Smooth muscle cell (in vitro differentiated cells): ENCODE measurements at regions not wholly inside any gene's neighbourhood (a gene's known extent, or its start where the extent isn't known, plus 50 kb on each side); places are given as distances from the start of the nearest gene placed in this dataset.

Experiments used
- DNase-seq: peaks from one replicate; lab custom pipeline; 2025; ENCODE audit not compliant: unreplicated experiment; lab: John Stamatoyannopoulos, UW
- H2AFZ ChIP-seq: fragments of 200-600 bp; sonication (generic); 2 replicates; pipeline ENCODE4 v1.6.0; 2016; ENCODE audit warnings: antibody characterized with exemption, low read depth, mild to moderate bottlenecking
- H3F3A ChIP-seq: fragments of 200-600 bp; sonication (generic); 2 replicates; pipeline ENCODE4 v1.6.0; 2017; ENCODE audit warnings: antibody characterized with exemption, low read depth
- H3K27ac ChIP-seq: fragments of 200-600 bp; sonication (generic); 2 replicates; pipeline ENCODE4 v1.5.1; 2016; ENCODE audit warnings: low read depth, mild to moderate bottlenecking
- H3K27me3 ChIP-seq: fragments of 200-600 bp; sonication (generic); 2 replicates; pipeline ENCODE4 v1.6.1; 2016; ENCODE audit warnings: low read depth, mild to moderate bottlenecking
- H3K36me3 ChIP-seq: fragments of 200-600 bp; sonication (generic); 2 replicates; pipeline ENCODE4 v1.5.1; 2016; ENCODE audit warnings: low read depth
- H3K4me1 ChIP-seq: fragments of 200-600 bp; sonication (generic); 2 replicates; pipeline ENCODE4 v1.5.1; 2016; ENCODE audit warnings: low read depth
- H3K4me2 ChIP-seq: fragments of 200-600 bp; sonication (generic); 2 replicates; pipeline ENCODE4 v1.6.0; 2016; ENCODE audit warnings: mild to moderate bottlenecking
- H3K4me3 ChIP-seq: fragments of 200-600 bp; sonication (generic); 2 replicates; pipeline ENCODE4 v1.5.1; 2016; ENCODE audit warnings: mild to moderate bottlenecking
- H3K79me2 ChIP-seq: fragments of 200-600 bp; sonication (generic); 2 replicates; pipeline ENCODE4 v1.6.0; 2016; ENCODE audit warnings: low read depth, mild to moderate bottlenecking
- H3K9ac ChIP-seq: fragments of 200-600 bp; sonication (generic); 2 replicates; pipeline ENCODE4 v1.6.0; 2016; ENCODE audit warnings: low read depth
- H3K9me3 ChIP-seq: fragments of 200-600 bp; sonication (generic); replicated peaks from 2 replicates; pipeline ENCODE4 v1.5.1; 2016; ENCODE audit warnings: low read depth
- H4K20me1 ChIP-seq: fragments of 200-600 bp; sonication (generic); 2 replicates; pipeline ENCODE4 v1.6.0; 2016; ENCODE audit warnings: low read depth
- WGBS: methylation state at CpG from one replicate; pipeline ENCODE4 v1.1.7; 2016; ENCODE audit warnings: low lambda C conversion rate; 5-methylcytosine and 5-hydroxymethylcytosine counted together
- TF ChIP-seq, protein P1 (sequence below): fragments of 200-600 bp; sonication (generic); IDR thresholded peaks from 2 replicates; pipeline ENCODE4 v1.5.1; 2017; ENCODE audit warnings: borderline replicate concordance, mild to moderate bottlenecking, antibody characterized with exemption; ENCODE audit not compliant: insufficient read depth, poor library complexity, severe bottlenecking

DNA sequence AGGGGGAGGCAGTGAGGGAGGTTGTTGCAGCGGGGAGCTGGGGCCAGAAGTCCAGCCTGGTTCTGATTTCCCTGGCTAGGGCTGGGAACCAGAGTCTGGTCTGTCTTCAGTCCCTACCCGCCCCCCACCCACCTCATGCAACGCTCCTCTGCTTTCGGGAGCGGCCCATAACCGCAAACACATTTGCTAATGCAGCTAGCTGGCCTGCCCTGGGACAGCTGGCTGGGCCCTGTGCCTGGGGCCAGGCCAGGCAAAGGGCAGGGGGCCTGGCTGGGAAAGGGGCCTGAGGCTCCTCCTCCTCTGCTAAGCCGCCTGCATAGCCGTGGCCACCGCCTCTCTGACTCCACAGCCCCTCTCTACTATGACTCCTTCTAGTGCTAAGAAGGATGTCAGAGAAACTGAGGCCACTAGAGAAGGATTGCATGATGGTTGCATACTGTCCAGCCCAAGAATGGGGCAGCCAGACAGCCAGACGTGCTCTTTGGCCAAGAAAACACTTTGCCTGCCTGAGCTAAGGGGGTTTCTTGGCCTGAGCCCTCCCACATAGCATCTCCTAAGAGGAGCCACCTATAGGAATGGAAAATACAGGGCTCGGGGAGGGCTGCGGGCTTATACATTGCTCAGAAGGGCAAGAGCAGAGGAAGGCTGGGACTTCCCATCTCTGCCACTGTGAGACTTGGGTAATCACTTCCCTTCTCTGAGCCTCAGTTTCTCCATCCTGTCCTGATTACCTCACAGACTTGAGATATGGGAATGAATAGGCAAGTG, 76.9 kb downstream of the PJA1 start:
- Histone ChIP-seq H3K9ac (no peak overlapping the region), H4K20me1 (no peaks in the 10 kb centered on the region), H3K4me1 (peaks cover 2% of the 10 kb centered on the region), H2AFZ (no peak overlapping the region), H3K79me2 (no peaks in the 10 kb centered on the region), H3K9me3 (no peaks in the 10 kb centered on the region), H3K4me3 (no peak overlapping the region), H3K27me3 (no peaks in the 10 kb centered on the region), H3K4me2 (no peak overlapping the region), H3K27ac (no peak overlapping the region), H3F3A (no peaks in the 10 kb centered on the region), H3K36me3 (no peaks in the 10 kb centered on the region)
- TF ChIP-seq, protein P1, sequence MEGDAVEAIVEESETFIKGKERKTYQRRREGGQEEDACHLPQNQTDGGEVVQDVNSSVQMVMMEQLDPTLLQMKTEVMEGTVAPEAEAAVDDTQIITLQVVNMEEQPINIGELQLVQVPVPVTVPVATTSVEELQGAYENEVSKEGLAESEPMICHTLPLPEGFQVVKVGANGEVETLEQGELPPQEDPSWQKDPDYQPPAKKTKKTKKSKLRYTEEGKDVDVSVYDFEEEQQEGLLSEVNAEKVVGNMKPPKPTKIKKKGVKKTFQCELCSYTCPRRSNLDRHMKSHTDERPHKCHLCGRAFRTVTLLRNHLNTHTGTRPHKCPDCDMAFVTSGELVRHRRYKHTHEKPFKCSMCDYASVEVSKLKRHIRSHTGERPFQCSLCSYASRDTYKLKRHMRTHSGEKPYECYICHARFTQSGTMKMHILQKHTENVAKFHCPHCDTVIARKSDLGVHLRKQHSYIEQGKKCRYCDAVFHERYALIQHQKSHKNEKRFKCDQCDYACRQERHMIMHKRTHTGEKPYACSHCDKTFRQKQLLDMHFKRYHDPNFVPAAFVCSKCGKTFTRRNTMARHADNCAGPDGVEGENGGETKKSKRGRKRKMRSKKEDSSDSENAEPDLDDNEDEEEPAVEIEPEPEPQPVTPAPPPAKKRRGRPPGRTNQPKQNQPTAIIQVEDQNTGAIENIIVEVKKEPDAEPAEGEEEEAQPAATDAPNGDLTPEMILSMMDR, result no peak
- 58% methylated on average over 11 of the region's 12 CpGs for WGBS
- no peak for DNase-seq

DNA sequence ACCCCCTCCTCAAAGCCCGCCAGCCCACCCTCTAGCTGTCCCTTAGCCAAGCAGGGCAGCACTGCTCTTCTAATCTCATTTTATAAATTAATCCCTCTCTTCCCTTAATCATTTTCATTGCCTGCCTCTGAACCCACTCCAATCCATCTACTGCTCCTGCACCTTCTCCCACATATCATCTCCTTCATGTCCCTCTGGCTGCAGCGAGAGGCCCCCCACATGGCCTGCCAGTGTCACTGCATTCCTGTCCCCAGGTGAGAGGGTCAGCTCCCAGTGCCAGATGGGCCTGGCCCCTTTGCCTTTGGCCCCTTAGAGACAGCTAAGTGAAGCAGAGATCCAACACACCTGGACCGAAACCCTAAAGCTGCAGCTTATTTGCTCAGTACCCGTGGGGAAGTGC, 79.4 kb downstream of the PJA1 start:
- no peak for DNase-seq
- Histone ChIP-seq H3K9ac (no peak overlapping the region), H3K79me2 (no peaks in the 10 kb centered on the region), H3K4me1 (peaks cover 4% of the 10 kb centered on the region), H3K27me3 (no peaks in the 10 kb centered on the region), H3K27ac (no peak overlapping the region), H3K4me3 (no peak overlapping the region), H4K20me1 (no peaks in the 10 kb centered on the region), H2AFZ (no peak overlapping the region), H3F3A (no peaks in the 10 kb centered on the region), H3K9me3 (no peaks in the 10 kb centered on the region), H3K4me2 (no peak overlapping the region), H3K36me3 (no peaks in the 10 kb centered on the region)
- 78% methylated on average over 3 of the region's 4 CpGs for WGBS
- TF ChIP-seq, protein P1, result no peak

DNA sequence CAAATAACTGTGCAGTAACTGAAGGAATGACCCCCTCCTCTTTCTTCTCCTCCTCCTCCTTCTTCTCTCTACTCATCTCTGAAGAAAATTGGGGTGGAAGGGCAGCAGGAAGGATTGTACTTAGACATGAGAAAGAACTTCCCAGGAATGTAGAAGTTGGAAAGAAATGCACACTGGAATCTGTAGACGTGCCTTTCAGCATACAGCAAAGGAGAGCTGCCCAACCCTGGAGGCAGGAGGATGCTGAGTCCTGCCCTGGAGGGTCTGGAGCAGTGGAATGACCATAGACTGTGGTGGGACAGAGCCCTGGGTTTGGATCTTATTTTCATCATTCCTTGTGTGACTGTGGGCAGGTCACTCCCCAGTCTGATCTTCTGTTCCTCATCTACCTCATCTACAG, 80.1 kb downstream of the PJA1 start:
- Histone ChIP-seq H3K79me2 (no peaks in the 10 kb centered on the region), H2AFZ (no peak overlapping the region), H3K4me1 (peaks cover 4% of the 10 kb centered on the region), H3K9ac (no peak overlapping the region), H3K27ac (no peak overlapping the region), H3K4me2 (no peak overlapping the region), H3K9me3 (no peaks in the 10 kb centered on the region), H4K20me1 (no peaks in the 10 kb centered on the region), H3K4me3 (no peak overlapping the region), H3F3A (no peaks in the 10 kb centered on the region), H3K36me3 (no peaks in the 10 kb centered on the region), H3K27me3 (no peaks in the 10 kb centered on the region)
- WGBS, result 42% methylated on average over 1 of the region's 1 CpG
- no peak for DNase-seq
- TF ChIP-seq, protein P1, result no peak

DNA sequence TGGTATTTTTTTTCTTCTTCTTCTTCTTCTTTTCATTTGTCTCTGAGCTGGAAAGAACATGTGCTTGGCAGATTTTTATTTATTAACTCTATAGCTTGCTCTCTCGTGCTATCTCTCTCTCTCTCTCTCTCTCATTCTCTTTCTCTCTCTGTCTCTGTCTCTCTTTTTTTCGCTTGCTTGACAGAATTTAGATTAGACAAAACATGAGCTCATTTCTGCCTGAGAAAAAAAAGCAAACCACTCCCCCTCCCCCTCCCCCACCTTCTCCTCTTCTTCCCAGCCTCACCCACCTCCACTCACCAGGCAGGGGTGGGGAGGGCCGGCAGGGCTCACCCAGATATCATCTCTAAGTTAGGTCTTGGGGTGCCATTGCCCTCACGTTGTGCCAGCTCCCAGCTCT, 81.5 kb downstream of the PJA1 start:
- Histone ChIP-seq H4K20me1 (no peaks in the 10 kb centered on the region), H3K27me3 (no peaks in the 10 kb centered on the region), H3K36me3 (no peaks in the 10 kb centered on the region), H3K4me2 (no peak overlapping the region), H3K27ac (no peak overlapping the region), H3K4me1 (peaks cover 4% of the 10 kb centered on the region), H3K79me2 (no peaks in the 10 kb centered on the region), H3K9me3 (no peaks in the 10 kb centered on the region), H2AFZ (peak overlapping the region; percentile 11), H3K4me3 (no peak overlapping the region), H3F3A (no peaks in the 10 kb centered on the region), H3K9ac (no peak overlapping the region)
- TF ChIP-seq, protein P1, result no peak
- DNase-seq, result no peak
- WGBS, result 38% methylated on average over 3 of the region's 4 CpGs
